GM12872 (cell line): ENCODE measurements at regions not wholly inside any gene's neighbourhood (a gene's known extent, or its start where the extent isn't known, plus 50 kb on each side); places are given as distances from the start of the nearest gene placed in this dataset.

Source experiments
- CTCF ChIP-seq: IDR thresholded peaks from 3 replicates; pipeline ENCODE4 v1.5.1; 2011; ENCODE audit warnings: low read depth, mild to moderate bottlenecking, low read length, moderate library complexity; ENCODE audit not compliant: insufficient read depth

GRCh38 chr12:4213471-4213870 lies 60.1 kb upstream of the CCND2 start:
- TF ChIP-seq CTCF: no peak

- no peak for TF ChIP-seq CTCF
These were observed 60.7 kb upstream of the CCND2 start for GRCh38 chr12:4212845-4213244.

GRCh38 chr12:4211372-4211771 lies 62.2 kb upstream of the CCND2 start:
- TF ChIP-seq CTCF: no peak

GRCh38 chr12:4210183-4210582 lies 63.4 kb upstream of the CCND2 start:
- TF ChIP-seq CTCF: no peak

- no peak for TF ChIP-seq CTCF
These were observed 67.1 kb upstream of the CCND2 start for GRCh38 chr12:4206470-4206869.

GRCh38 chr12:4203772-4204376 lies 69.7 kb upstream of the CCND2 start:
- TF ChIP-seq CTCF: no peak

- no peak for TF ChIP-seq CTCF
These were observed 70.6 kb upstream of the CCND2 start for GRCh38 chr12:4202918-4203317.

- no peak for TF ChIP-seq CTCF
These were observed 71.1 kb upstream of the CCND2 start for GRCh38 chr12:4202487-4202886.
